ENCODE measurements at regions not wholly inside any gene's neighbourhood (a gene's known extent, or its start where the extent isn't known, plus 50 kb on each side); places are given as distances from the start of the nearest gene placed in this dataset.
"Not testable (repeated sequence)": the region's sequence is repeated elsewhere in the genome, so short reads cannot be mapped to it uniquely, and the experiment has no call there.

DNA sequence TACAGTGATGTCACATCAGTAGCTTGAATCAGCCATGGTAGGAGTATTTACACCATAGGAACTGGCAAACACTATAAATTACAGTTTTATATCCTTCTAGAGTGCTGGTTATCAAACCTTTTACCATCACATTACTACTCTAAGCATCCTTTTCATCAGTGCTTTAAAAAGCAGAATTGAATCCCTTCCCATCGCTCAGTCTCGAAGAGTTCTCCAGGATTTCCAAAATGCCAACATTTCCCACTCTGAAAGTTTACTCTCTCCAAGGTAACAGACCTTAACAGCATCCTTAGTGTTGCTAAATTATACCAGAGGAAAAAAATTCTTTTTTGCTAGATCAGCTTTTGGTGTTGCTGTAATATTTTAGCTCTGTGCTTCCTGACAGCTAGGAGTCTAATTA is 209.4 kb upstream of the USP15 start:
- Histone ChIP-seq H3K4me3 (ENCODE audit: low read length in 3 of 3) (no peak overlapping the region), H3K9ac (ENCODE audit: low read depth in 1 of 3, low read length in 3 of 3) (no peak overlapping the region), H3K9me3 (ENCODE audit: control insufficient read depth in 3 of 3, low read length in 3 of 3) (no peaks in the 10 kb centered on the region), H3K27ac (ENCODE audit: low read depth, low read length) (no peak overlapping the region), H3K27me3 (ENCODE audit: control insufficient read depth in 3 of 3, insufficient read depth in 3 of 3, low read length in 3 of 3) (no peaks in the 10 kb centered on the region), H3K4me1 (ENCODE audit: control insufficient read depth in 3 of 3, insufficient read depth in 3 of 3, low read length in 3 of 3) (no peaks in the 10 kb centered on the region), H3K36me3 (ENCODE audit: control insufficient read depth in 3 of 3, insufficient read depth in 3 of 3, low read length in 3 of 3) (no peaks in the 10 kb centered on the region)

DNA sequence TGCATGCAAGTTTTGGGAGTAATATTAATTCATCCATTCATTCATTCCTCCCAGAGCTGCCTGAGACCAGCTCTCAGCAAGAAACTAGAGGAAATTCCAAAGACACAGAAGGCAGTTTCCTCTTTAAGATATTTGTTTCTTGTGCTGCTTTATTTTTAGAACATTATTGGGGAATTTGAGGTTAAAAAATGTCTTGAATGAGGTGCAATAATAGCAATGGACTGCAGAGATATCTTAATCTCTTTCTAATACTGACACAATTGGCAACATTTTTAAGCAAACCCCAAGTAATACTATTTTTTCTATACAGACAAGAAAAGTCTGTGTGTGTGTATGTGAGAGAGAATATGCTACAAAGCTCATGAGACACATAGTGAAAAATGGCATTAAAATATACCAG is 190.2 kb upstream of the USP15 start:
- Histone ChIP-seq H3K27ac (ENCODE audit: low read depth, low read length) (no peak overlapping the region), H3K4me1 (ENCODE audit: control insufficient read depth in 3 of 3, insufficient read depth in 3 of 3, low read length in 3 of 3) (no peaks in the 10 kb centered on the region), H3K36me3 (ENCODE audit: control insufficient read depth in 3 of 3, insufficient read depth in 3 of 3, low read length in 3 of 3) (no peaks in the 10 kb centered on the region), H3K9me3 (ENCODE audit: control insufficient read depth in 3 of 3, low read length in 3 of 3) (no peaks in the 10 kb centered on the region), H3K9ac (ENCODE audit: low read depth in 1 of 3, low read length in 3 of 3) (no peak overlapping the region), H3K27me3 (ENCODE audit: control insufficient read depth in 3 of 3, insufficient read depth in 3 of 3, low read length in 3 of 3) (no peaks in the 10 kb centered on the region), H3K4me3 (ENCODE audit: low read length in 3 of 3) (no peak overlapping the region)

DNA sequence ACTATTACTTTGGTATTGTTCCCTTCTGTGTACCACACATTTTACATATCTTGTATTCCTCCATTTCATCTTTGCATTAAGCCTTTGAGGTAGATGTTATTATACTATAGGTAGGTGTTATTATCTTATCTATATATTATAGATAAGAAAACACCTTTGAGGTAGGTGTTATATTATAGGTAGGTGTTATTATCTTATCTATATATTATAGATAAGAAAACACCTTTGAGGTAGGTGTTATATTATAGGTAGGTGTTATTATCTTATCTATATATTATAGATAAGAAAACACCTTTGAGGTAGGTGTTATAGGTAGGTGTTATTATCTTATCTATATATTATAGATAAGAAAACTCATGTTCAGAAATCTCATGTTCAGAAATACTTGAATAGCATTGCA is 187.0 kb upstream of the USP15 start:
- not testable (repeated sequence) for H3K4me1 ChIP-seq (ENCODE audit: control insufficient read depth in 3 of 3, insufficient read depth in 3 of 3, low read length in 3 of 3); H3K9ac ChIP-seq (ENCODE audit: low read depth in 1 of 3, low read length in 3 of 3); H3K9me3 ChIP-seq (ENCODE audit: control insufficient read depth in 3 of 3, low read length in 3 of 3); H3K4me3 ChIP-seq (ENCODE audit: low read length in 3 of 3); H3K36me3 ChIP-seq (ENCODE audit: control insufficient read depth in 3 of 3, insufficient read depth in 3 of 3, low read length in 3 of 3); H3K27ac ChIP-seq (ENCODE audit: low read depth, low read length); H3K27me3 ChIP-seq (ENCODE audit: control insufficient read depth in 3 of 3, insufficient read depth in 3 of 3, low read length in 3 of 3)

DNA sequence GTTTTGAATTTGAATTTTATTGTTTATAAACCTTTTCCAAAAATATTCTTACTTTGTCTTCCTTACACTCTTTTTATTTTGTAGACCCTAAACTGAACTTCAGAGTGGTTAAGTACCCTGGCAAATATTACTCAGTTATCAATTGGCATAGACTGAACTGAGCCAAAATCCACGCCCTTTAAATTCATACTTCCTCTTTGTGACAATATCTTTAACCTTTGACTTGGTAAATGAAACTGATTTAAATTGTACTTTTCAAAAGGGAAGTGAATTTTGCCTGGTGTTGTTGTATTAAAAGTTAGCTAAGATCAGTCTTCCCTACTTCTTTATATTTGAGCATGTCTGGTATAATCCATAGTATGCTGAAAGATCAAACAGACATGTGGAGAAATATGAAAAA is 184.3 kb upstream of the USP15 start:
- H3K27me3 ChIP-seq (ENCODE audit: control insufficient read depth in 3 of 3, insufficient read depth in 3 of 3, low read length in 3 of 3), result no peaks in the 10 kb centered on the region
- no peak overlapping the region for H3K4me3 ChIP-seq (ENCODE audit: low read length in 3 of 3)
- H3K9me3 ChIP-seq (ENCODE audit: control insufficient read depth in 3 of 3, low read length in 3 of 3), result no peaks in the 10 kb centered on the region
- no peak overlapping the region for H3K27ac ChIP-seq (ENCODE audit: low read depth, low read length)
- H3K4me1 ChIP-seq (ENCODE audit: control insufficient read depth in 3 of 3, insufficient read depth in 3 of 3, low read length in 3 of 3), result no peaks in the 10 kb centered on the region
- H3K36me3 ChIP-seq (ENCODE audit: control insufficient read depth in 3 of 3, insufficient read depth in 3 of 3, low read length in 3 of 3), result no peaks in the 10 kb centered on the region
- no peak overlapping the region for H3K9ac ChIP-seq (ENCODE audit: low read depth in 1 of 3, low read length in 3 of 3)

DNA sequence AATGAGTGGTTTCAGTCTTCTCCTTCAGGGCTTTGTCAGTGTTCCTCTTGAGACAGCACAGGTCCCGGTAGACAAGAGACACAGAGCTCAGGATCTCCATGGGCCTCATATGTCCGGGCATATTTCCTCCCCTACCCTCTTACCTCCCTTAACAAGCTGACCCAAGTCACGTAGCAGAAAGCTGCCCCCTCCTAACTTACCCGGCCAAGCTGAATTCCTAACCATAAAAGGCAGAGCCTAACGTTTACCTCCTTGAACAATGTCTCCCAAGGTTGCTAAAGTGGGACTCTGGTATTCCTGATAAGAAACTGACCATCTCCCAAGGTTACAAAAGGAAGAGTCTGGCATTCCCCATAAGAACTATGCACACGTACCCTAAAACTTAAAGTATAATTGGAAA is 182.2 kb upstream of the USP15 start:
- Histone ChIP-seq H3K27me3 (ENCODE audit: control insufficient read depth in 3 of 3, insufficient read depth in 3 of 3, low read length in 3 of 3) (no peaks in the 10 kb centered on the region), H3K4me3 (ENCODE audit: low read length in 3 of 3) (no peak overlapping the region), H3K36me3 (ENCODE audit: control insufficient read depth in 3 of 3, insufficient read depth in 3 of 3, low read length in 3 of 3) (no peaks in the 10 kb centered on the region), H3K27ac (ENCODE audit: low read depth, low read length) (no peak overlapping the region), H3K9me3 (ENCODE audit: control insufficient read depth in 3 of 3, low read length in 3 of 3) (no peaks in the 10 kb centered on the region), H3K4me1 (ENCODE audit: control insufficient read depth in 3 of 3, insufficient read depth in 3 of 3, low read length in 3 of 3) (no peaks in the 10 kb centered on the region), H3K9ac (ENCODE audit: low read depth in 1 of 3, low read length in 3 of 3) (no peak overlapping the region)

DNA sequence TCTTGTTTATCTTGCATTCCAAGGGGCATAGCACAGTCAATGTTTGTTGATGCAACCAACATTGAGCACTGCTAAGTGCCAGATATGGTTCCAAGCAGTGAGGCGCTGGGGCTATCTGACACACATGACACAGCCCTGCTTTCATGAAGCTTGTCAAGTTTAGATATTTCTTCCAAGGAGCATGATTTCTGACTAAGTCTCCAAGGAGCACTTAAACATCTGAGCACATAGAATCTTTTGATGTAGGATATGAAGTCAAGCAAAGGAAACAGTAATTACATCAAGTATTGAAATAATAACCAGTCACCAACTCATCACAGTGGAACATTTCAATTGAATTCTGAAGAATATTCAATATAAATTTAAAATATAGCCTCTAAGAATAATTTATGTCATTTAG is 177.8 kb upstream of the USP15 start:
- Histone ChIP-seq H3K27me3 (ENCODE audit: control insufficient read depth in 3 of 3, insufficient read depth in 3 of 3, low read length in 3 of 3) (no peaks in the 10 kb centered on the region), H3K4me1 (ENCODE audit: control insufficient read depth in 3 of 3, insufficient read depth in 3 of 3, low read length in 3 of 3) (no peaks in the 10 kb centered on the region)

DNA sequence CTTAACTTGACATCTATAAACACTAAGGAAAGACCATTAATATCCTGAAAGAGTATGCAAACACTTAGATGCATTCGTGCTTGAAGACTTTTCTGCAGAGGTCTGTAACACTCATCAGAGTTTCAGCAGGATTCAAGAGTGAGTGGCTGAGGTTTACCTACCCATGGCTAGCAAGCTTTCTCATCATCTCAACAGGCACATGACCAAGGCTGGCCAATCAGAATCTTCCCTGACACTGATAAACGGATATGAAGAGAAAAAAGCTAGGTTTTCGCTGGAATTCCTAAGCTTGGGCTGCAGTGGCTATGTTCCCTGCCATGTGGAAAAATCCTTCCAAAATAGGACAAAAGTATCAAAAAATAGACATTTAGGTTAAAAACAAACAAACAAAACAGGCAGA is 162.1 kb upstream of the USP15 start:
- Histone ChIP-seq H3K36me3 (ENCODE audit: control insufficient read depth in 3 of 3, insufficient read depth in 3 of 3, low read length in 3 of 3) (no peaks in the 10 kb centered on the region), H3K27ac (ENCODE audit: low read depth, low read length) (no peak overlapping the region), H3K27me3 (ENCODE audit: control insufficient read depth in 3 of 3, insufficient read depth in 3 of 3, low read length in 3 of 3) (no peaks in the 10 kb centered on the region), H3K9ac (ENCODE audit: low read depth in 1 of 3, low read length in 3 of 3) (no peak overlapping the region), H3K4me1 (ENCODE audit: control insufficient read depth in 3 of 3, insufficient read depth in 3 of 3, low read length in 3 of 3) (no peaks in the 10 kb centered on the region), H3K4me3 (ENCODE audit: low read length in 3 of 3) (no peak overlapping the region), H3K9me3 (ENCODE audit: control insufficient read depth in 3 of 3, low read length in 3 of 3) (no peaks in the 10 kb centered on the region)

More for the DNA sequence above, 177.8 kb upstream of the USP15 start:
- H3K27ac ChIP-seq (ENCODE audit: low read depth, low read length), result no peak overlapping the region
- H3K4me3 ChIP-seq (ENCODE audit: low read length in 3 of 3), result no peak overlapping the region
- H3K9ac ChIP-seq (ENCODE audit: low read depth in 1 of 3, low read length in 3 of 3), result no peak overlapping the region
- H3K9me3 ChIP-seq (ENCODE audit: control insufficient read depth in 3 of 3, low read length in 3 of 3), result no peaks in the 10 kb centered on the region
- no peaks in the 10 kb centered on the region for H3K36me3 ChIP-seq (ENCODE audit: control insufficient read depth in 3 of 3, insufficient read depth in 3 of 3, low read length in 3 of 3)

DNA sequence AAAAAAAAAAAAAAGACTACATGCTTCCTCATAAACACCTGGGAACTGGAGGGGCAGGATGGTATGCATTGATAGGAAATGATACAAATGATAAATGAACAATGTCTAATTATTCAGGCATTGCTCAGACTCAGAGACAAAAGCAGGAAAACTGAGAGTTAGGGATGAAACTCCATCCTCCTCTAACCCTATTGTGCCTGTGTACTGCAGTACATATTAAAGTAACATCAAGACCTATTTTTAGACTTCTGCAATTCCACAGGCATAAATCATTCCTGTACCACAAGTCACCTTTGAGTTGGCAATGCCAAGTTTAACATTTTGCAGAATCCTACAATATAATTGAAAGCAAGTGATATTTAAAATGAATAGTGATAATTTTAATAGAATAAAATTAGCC is 156.5 kb upstream of the USP15 start:
- H3K9ac ChIP-seq (ENCODE audit: low read depth in 1 of 3, low read length in 3 of 3), result no peak overlapping the region
- no peak overlapping the region for H3K27ac ChIP-seq (ENCODE audit: low read depth, low read length)
- H3K4me1 ChIP-seq (ENCODE audit: control insufficient read depth in 3 of 3, insufficient read depth in 3 of 3, low read length in 3 of 3), result peaks cover 0 to 2% (median 0%) of the 10 kb centered on the region in 3 donors
- no peaks in the 10 kb centered on the region for H3K36me3 ChIP-seq (ENCODE audit: control insufficient read depth in 3 of 3, insufficient read depth in 3 of 3, low read length in 3 of 3)
- H3K4me3 ChIP-seq (ENCODE audit: low read length in 3 of 3), result no peak overlapping the region
- H3K9me3 ChIP-seq (ENCODE audit: control insufficient read depth in 3 of 3, low read length in 3 of 3), result no peaks in the 10 kb centered on the region
- H3K27me3 ChIP-seq (ENCODE audit: control insufficient read depth in 3 of 3, insufficient read depth in 3 of 3, low read length in 3 of 3), result no peaks in the 10 kb centered on the region

DNA sequence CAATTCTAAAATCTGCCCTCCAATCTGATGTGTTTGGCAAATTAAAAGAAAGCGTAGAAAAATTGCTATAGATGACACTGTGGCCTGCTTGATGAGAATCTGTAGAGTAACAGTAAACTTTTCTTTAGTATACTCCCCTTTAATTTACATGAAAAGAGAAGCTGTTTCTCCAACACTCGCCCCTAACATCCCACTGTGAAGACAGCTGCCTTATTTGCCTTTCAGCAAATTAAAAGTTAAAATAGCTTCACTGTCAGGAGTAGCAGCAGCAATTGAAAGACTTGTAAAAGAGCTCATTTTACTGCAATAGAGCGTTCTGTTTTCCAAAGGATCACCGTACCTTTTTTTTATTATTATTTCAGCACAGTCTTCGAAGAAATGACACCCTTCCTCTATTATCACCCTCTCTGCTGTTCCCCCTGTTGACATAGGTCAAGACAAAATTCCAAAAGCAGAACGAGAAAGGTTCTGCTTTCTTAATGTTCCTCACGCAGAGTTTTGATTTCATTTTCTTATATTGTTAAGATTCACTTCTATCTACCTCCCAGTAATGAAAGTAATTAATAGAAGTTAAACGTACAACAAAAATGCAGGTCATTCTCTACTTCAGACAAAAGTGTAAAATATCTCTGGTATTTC is 153.5 kb upstream of the USP15 start:
- no peaks in the 10 kb centered on the region for H3K9me3 ChIP-seq (ENCODE audit: control insufficient read depth in 3 of 3, low read length in 3 of 3)
- no peaks in the 10 kb centered on the region for H3K27me3 ChIP-seq (ENCODE audit: control insufficient read depth in 3 of 3, insufficient read depth in 3 of 3, low read length in 3 of 3)
- H3K4me1 ChIP-seq (ENCODE audit: control insufficient read depth in 3 of 3, insufficient read depth in 3 of 3, low read length in 3 of 3), result peaks cover 0 to 2% (median 0%) of the 10 kb centered on the region in 3 donors
- no peak overlapping the region for H3K27ac ChIP-seq (ENCODE audit: low read depth, low read length)
- H3K36me3 ChIP-seq (ENCODE audit: control insufficient read depth in 3 of 3, insufficient read depth in 3 of 3, low read length in 3 of 3), result no peaks in the 10 kb centered on the region
- no peak overlapping the region for H3K4me3 ChIP-seq (ENCODE audit: low read length in 3 of 3)
- H3K9ac ChIP-seq (ENCODE audit: low read depth in 1 of 3, low read length in 3 of 3), result no peak overlapping the region

DNA sequence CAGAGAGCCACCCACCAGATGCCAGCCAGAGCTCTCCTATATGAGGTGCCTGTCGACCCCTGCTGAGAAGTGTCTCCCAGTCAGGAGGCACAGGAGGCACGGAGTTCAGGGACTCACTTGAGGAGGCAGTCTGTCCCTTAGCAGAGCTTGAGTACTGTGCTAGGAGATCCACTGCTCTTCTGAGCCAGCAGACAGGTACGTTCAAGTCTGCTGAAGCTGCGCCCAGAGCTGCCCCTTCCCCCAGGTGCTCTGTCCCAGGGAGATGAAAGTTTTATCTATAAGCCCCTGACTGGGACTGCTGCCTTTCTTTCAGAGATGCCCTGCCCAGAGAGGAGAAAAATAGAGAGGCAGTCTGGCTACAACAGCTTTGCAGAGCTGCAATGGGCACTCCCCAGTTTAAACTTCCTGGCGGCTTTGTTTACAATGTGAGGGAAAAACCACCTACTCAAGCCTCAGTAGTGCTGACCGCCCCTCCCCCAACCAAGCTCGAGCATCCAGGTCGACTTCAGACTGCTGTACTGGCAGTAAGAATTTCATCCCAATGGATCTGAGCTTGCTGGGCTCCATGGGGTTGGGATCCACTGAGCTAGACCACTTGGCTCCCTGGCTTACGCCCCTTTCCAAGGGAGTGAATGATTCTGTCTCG is 146.7 kb upstream of the USP15 start:
- Histone ChIP-seq H3K27me3 (ENCODE audit: control insufficient read depth in 3 of 3, insufficient read depth in 3 of 3, low read length in 3 of 3) (no peaks in the 10 kb centered on the region), H3K36me3 (ENCODE audit: control insufficient read depth in 3 of 3, insufficient read depth in 3 of 3, low read length in 3 of 3) (no peaks in the 10 kb centered on the region), H3K4me3 (ENCODE audit: low read length in 3 of 3) (no peak overlapping the region), H3K27ac (ENCODE audit: low read depth, low read length) (no peak overlapping the region), H3K4me1 (ENCODE audit: control insufficient read depth in 3 of 3, insufficient read depth in 3 of 3, low read length in 3 of 3) (no peaks in the 10 kb centered on the region), H3K9me3 (ENCODE audit: control insufficient read depth in 3 of 3, low read length in 3 of 3) (no peaks in the 10 kb centered on the region), H3K9ac (ENCODE audit: low read depth in 1 of 3, low read length in 3 of 3) (no peak overlapping the region)

All from skeletal muscle tissue (tissue), 3 donors.